Suprapubic skin (tissue), 4 donors: ENCODE measurements at regions not wholly inside any gene's neighbourhood (a gene's known extent, or its start where the extent isn't known, plus 50 kb on each side); places are given as distances from the start of the nearest gene placed in this dataset.
"Not testable (repeated sequence)": the region's sequence is repeated elsewhere in the genome, so short reads cannot be mapped to it uniquely, and the experiment has no call there.

Source experiments
- DNase-seq, 2 donors: peaks; one replicate each; pipeline ENCODE4 v3.0.0-alpha.2; 2019; ENCODE audit warnings: low spot score in 2 of 2
- H3K27ac ChIP-seq: fragments of 200-600 bp; sonication (generic); one replicate; pipeline ENCODE4 v1.5.1; 2019
- H3K27me3 ChIP-seq: fragments of 200-600 bp; sonication (generic); one replicate; pipeline ENCODE4 v1.5.1; 2019
- H3K36me3 ChIP-seq: fragments of 200-600 bp; sonication (generic); one replicate; pipeline ENCODE4 v1.5.1; 2019
- H3K4me1 ChIP-seq: fragments of 200-600 bp; sonication (generic); one replicate; pipeline ENCODE4 v1.5.1; 2019
- H3K4me3 ChIP-seq: fragments of 200-600 bp; sonication (generic); one replicate; pipeline ENCODE4 v1.5.1; 2019; ENCODE audit warnings: mild to moderate bottlenecking
- H3K9me3 ChIP-seq: fragments of 200-600 bp; sonication (generic); one replicate; pipeline ENCODE4 v1.5.1; 2019
- EP300 ChIP-seq: sonication (generic); formaldehyde crosslinking; IDR thresholded peaks from one replicate; pipeline ENCODE4 v1.6.1; 2017; ENCODE audit warnings: antibody characterized with exemption
- POLR2A ChIP-seq, 2 donors: fragments of 450-650 bp; IDR thresholded peaks; one replicate each; pipeline ENCODE4 v1.6.1; 2017; ENCODE audit warnings: antibody characterized with exemption in 2 of 2, mild to moderate bottlenecking in 2 of 2, moderate library complexity in 2 of 2
- POLR2AphosphoS5 ChIP-seq, 3 donors: sonication (generic); formaldehyde crosslinking; IDR thresholded peaks; one replicate each; pipeline ENCODE4 v1.6.1; 2017; ENCODE audit warnings: antibody characterized with exemption in 3 of 3
- WGBS: methylation state at CpG from one replicate; pipeline ENCODE4 v1.1.5; 2018; 5-methylcytosine and 5-hydroxymethylcytosine counted together
- TF ChIP-seq, protein P1 (sequence below), 2 donors: fragments of 200-600 bp in 1 of 2; fragments of 450-650 bp in 1 of 2; sonication (generic) in 1 of 2; IDR thresholded peaks; one replicate each; pipeline ENCODE4 v1.5.1; 2016 to 2019; ENCODE audit warnings: antibody characterized with exemption in 2 of 2, mild to moderate bottlenecking in 1 of 2, moderate library complexity in 1 of 2

DNA sequence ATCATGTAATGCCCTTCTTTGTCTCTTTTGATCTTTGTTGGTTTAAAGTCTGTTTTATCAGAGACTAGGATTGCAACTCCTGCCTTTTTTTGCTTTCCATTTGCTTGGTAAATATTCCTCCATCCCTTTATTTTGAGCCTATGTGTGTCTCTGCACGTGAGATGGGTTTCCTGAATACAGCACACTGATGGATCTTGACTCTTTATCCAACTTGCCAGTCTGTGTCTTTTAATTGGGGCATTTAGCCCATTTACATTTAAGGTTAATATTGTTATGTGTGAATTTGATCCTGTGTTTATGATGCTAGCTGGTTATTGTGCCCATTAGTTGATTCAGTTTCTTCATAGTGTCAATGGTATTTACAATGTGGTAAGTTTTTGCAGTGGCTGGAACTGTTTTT lies 72.7 kb downstream of the ADCYAP1 start:
- not testable (repeated sequence) for H3K9me3 ChIP-seq, H3K27ac ChIP-seq, H3K4me3 ChIP-seq, DNase-seq, H3K4me1 ChIP-seq, H3K36me3 ChIP-seq, H3K27me3 ChIP-seq
- WGBS = 78% methylated on average over 1 of the region's 1 CpG

DNA sequence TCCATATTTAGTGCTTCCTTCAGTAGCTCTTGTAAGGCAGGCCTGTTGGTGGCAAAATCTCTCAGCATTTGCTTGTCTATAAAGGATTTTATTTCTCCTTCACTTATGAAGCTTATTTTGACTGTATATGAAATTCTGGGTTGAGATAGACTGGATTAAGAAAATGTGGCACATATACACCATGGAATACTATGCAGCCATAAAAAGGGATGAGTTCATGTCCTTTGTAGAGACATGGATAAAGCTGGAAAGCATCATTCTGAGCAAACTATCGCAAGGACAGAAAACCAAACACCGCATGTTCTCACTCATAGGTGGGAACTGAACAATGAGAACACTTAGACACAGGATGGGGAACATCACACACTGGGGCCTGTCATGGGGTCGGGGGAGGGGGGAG lies 73.1 kb downstream of the ADCYAP1 start:
- H3K27ac ChIP-seq, H3K36me3 ChIP-seq, H3K27me3 ChIP-seq, DNase-seq, H3K4me1 ChIP-seq, H3K9me3 ChIP-seq, H3K4me3 ChIP-seq: not testable (repeated sequence)
- 80% methylated on average over 3 of the region's 3 CpGs for WGBS

DNA sequence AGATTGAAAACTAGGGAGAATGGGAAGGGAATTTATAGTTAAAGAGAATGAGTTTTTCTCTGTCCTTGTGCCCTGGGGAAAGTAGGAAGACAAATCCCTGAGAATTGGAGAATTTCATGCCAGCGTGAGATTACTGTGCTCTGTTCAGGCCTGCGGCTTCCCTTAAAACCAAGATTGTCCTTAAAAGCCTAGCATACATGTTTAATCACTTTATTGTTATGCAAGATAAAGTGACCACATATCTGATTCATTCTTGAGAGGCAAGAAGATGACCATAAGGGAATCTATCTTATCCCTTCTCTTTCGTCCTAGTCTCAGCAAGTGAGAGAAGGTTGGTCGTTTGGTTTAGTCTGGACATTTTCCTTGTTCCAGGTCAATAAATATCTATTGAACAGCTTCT lies 75.9 kb downstream of the ADCYAP1 start:
- H3K36me3 ChIP-seq = no peaks in the 10 kb centered on the region
- 84% methylated on average over 4 of the region's 4 CpGs for WGBS
- no peaks in the 10 kb centered on the region for H3K4me1 ChIP-seq
- no peak overlapping the region for H3K27ac ChIP-seq
- TF ChIP-seq POLR2AphosphoS5 (IDR thresholded peaks at IDR 0.05) (no peak), POLR2A (IDR thresholded peaks at IDR 0.05) (no peak), EP300 (no peak)
- TF ChIP-seq, protein P1, sequence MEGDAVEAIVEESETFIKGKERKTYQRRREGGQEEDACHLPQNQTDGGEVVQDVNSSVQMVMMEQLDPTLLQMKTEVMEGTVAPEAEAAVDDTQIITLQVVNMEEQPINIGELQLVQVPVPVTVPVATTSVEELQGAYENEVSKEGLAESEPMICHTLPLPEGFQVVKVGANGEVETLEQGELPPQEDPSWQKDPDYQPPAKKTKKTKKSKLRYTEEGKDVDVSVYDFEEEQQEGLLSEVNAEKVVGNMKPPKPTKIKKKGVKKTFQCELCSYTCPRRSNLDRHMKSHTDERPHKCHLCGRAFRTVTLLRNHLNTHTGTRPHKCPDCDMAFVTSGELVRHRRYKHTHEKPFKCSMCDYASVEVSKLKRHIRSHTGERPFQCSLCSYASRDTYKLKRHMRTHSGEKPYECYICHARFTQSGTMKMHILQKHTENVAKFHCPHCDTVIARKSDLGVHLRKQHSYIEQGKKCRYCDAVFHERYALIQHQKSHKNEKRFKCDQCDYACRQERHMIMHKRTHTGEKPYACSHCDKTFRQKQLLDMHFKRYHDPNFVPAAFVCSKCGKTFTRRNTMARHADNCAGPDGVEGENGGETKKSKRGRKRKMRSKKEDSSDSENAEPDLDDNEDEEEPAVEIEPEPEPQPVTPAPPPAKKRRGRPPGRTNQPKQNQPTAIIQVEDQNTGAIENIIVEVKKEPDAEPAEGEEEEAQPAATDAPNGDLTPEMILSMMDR (IDR thresholded peaks at IDR 0.05) = no peak
- H3K4me3 ChIP-seq = no peak overlapping the region
- no peaks in the 10 kb centered on the region for H3K9me3 ChIP-seq
- DNase-seq = no peak
- H3K27me3 ChIP-seq = peaks cover 3% of the 10 kb centered on the region

- H3K36me3 ChIP-seq = no peaks in the 10 kb centered on the region
- TF ChIP-seq, protein P1 (IDR thresholded peaks at IDR 0.05) = no peak
- TF ChIP-seq POLR2A (IDR thresholded peaks at IDR 0.05) (no peak), POLR2AphosphoS5 (IDR thresholded peaks at IDR 0.05) (no peak), EP300 (no peak)
- H3K4me1 ChIP-seq = no peaks in the 10 kb centered on the region
- H3K27ac ChIP-seq = no peak overlapping the region
- 72% methylated on average over 4 of the region's 4 CpGs for WGBS
- DNase-seq = no peak
- peaks cover 3% of the 10 kb centered on the region for H3K27me3 ChIP-seq
- H3K9me3 ChIP-seq = no peaks in the 10 kb centered on the region
- no peak overlapping the region for H3K4me3 ChIP-seq
Measured at GRCh38 chr18:984004-984403, 79.3 kb downstream of the ADCYAP1 start.

DNA sequence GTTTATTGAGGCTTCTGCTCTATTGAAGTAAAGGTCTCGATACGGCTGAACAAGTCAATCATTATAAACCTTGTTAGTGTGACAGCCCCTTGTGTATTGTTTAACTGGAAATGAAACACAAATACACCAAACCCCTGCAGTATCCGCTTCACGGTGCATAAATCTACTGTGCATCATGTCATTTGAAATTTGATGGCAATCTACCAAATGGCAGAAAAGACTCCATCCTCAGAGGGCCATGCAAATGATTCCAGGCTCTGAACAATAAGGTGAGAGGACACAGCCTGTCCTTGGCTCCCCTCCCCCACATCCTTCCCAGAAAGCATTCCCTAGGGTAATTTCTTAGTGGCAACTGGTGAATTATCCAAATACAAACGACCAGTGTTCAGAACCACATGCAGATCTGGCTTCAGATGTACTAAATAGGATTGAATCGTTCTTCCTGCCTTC lies 80.6 kb downstream of the ADCYAP1 start:
- no peak overlapping the region for H3K4me3 ChIP-seq
- H3K4me1 ChIP-seq = no peaks in the 10 kb centered on the region
- TF ChIP-seq, protein P1 (IDR thresholded peaks at IDR 0.05) = no peak
- TF ChIP-seq EP300 (no peak), POLR2A (IDR thresholded peaks at IDR 0.05) (no peak), POLR2AphosphoS5 (IDR thresholded peaks at IDR 0.05) (no peak)
- H3K27me3 ChIP-seq = no peaks in the 10 kb centered on the region
- no peak for DNase-seq
- H3K9me3 ChIP-seq = no peaks in the 10 kb centered on the region
- H3K36me3 ChIP-seq = no peaks in the 10 kb centered on the region
- WGBS = 33% methylated on average over 6 of the region's 6 CpGs
- no peak overlapping the region for H3K27ac ChIP-seq

DNA sequence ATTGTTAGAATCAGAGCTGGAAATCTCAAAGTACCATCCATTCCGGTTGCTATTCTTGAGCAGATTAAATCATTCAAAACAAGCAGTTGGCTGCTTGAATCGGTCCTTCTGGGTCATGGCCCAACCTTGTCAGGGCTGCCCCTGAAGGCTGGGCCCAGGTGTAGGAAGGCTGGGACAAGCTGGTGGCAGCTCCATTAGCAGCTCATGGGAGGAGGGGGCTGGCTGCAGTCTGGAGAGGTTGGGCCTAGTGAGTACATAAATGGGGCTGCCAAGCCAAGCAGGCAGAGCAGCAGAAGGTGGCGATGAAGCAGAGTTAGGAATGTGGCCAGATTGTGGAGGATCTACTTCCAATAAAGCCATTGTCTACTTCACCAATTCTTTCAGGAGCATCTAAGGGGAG lies 81.4 kb downstream of the ADCYAP1 start:
- no peaks in the 10 kb centered on the region for H3K36me3 ChIP-seq
- no peak overlapping the region for H3K4me3 ChIP-seq
- no peaks in the 10 kb centered on the region for H3K27me3 ChIP-seq
- 65% methylated on average over 3 of the region's 3 CpGs for WGBS
- H3K27ac ChIP-seq = no peak overlapping the region
- H3K4me1 ChIP-seq = no peaks in the 10 kb centered on the region
- TF ChIP-seq, protein P1 (IDR thresholded peaks at IDR 0.05) = no peak
- TF ChIP-seq POLR2A (IDR thresholded peaks at IDR 0.05) = no peak
- TF ChIP-seq EP300 = no peak
- no peak for TF ChIP-seq POLR2AphosphoS5 (IDR thresholded peaks at IDR 0.05)
- H3K9me3 ChIP-seq = no peaks in the 10 kb centered on the region
- no peak for DNase-seq
